NAMALWA (cell line): ENCODE measurements at regions not wholly inside any gene's neighbourhood (a gene's known extent, or its start where the extent isn't known, plus 50 kb on each side); places are given as distances from the start of the nearest gene placed in this dataset.

Source experiments
- DNase-seq: peaks from one replicate; pipeline ENCODE4 v3.0.0-alpha.2; 2015; ENCODE audit warnings: low spot score

GRCh38 chr18:29540548-29540947 is 1363.6 kb upstream of the CDH2 start:
- no peak for DNase-seq

GRCh38 chr18:29531746-29532145 is 1354.8 kb upstream of the CDH2 start:
- DNase-seq: no peak

- no peak for DNase-seq
Observed at GRCh38 chr18:29523371-29523770, 1346.4 kb upstream of the CDH2 start.

GRCh38 chr18:29512761-29513160 is 1335.8 kb upstream of the CDH2 start:
- DNase-seq: no peak

- no peak for DNase-seq
Observed at GRCh38 chr18:29512203-29512602, 1335.3 kb upstream of the CDH2 start.

- no peak for DNase-seq
Observed at GRCh38 chr18:29501952-29502351, 1325.0 kb upstream of the CDH2 start.

- DNase-seq: no peak
Observed at GRCh38 chr18:29496152-29496680, 1319.3 kb upstream of the CDH2 start.

GRCh38 chr18:29494371-29494770 is 1317.4 kb upstream of the CDH2 start:
- no peak for DNase-seq

- DNase-seq: no peak
Observed at GRCh38 chr18:29491907-29492306, 1315.0 kb upstream of the CDH2 start.

- DNase-seq: no peak
Observed at GRCh38 chr18:29488617-29489016, 1311.7 kb upstream of the CDH2 start.

- DNase-seq: no peak
Observed at GRCh38 chr18:29465526-29465925, 1288.6 kb upstream of the CDH2 start.

- DNase-seq: no peak
Observed at GRCh38 chr18:29459972-29460371, 1283.0 kb upstream of the CDH2 start.

GRCh38 chr18:29457316-29457889 is 1280.5 kb upstream of the CDH2 start:
- no peak for DNase-seq

GRCh38 chr18:29449424-29449823 is 1272.5 kb upstream of the CDH2 start:
- no peak for DNase-seq

GRCh38 chr18:29439398-29439797 is 1262.5 kb upstream of the CDH2 start:
- DNase-seq: no peak

- DNase-seq: peak; percentile 7
Observed at GRCh38 chr18:29436459-29436858, 1259.5 kb upstream of the CDH2 start.

GRCh38 chr18:29434650-29435049 is 1257.7 kb upstream of the CDH2 start:
- DNase-seq: no peak

GRCh38 chr18:29430416-29430815 is 1253.5 kb upstream of the CDH2 start:
- no peak for DNase-seq

GRCh38 chr18:29418136-29418535 is 1241.2 kb upstream of the CDH2 start:
- no peak for DNase-seq

GRCh38 chr18:29406996-29407395 is 1230.1 kb upstream of the CDH2 start:
- DNase-seq: no peak

- DNase-seq: no peak
Observed at GRCh38 chr18:29397536-29397935, 1220.6 kb upstream of the CDH2 start.

GRCh38 chr18:29383311-29384273 is 1206.7 kb upstream of the CDH2 start:
- no peak for DNase-seq

GRCh38 chr18:29378651-29379136 is 1201.8 kb upstream of the CDH2 start:
- no peak for DNase-seq
